GM12878 (cell line): ENCODE measurements at regions not wholly inside any gene's neighbourhood (a gene's known extent, or its start where the extent isn't known, plus 50 kb on each side); places are given as distances from the start of the nearest gene placed in this dataset.

Experiments used
- ATAC-seq: fragments of 200-7000 bp; cut with Tn5 transposase; 3 replicates; pipeline ENCODE4 v1.9.1; 2020; ENCODE audit warnings: mild to moderate bottlenecking, moderate library complexity
- BruUV-seq: library from RNA; stranded (reverse); fragments of 400-500 nt; replicated peaks from 2 replicates; lab custom pipeline; 2021; lab: Mats Ljungman, UMichigan
- CTCF ChIA-PET: fragments of 300-600 bp; sonication (Branson Sonifier 250); formaldehyde crosslinking; extraction: SDS; loops from one replicate; lab custom pipeline; 2021; ENCODE audit warnings: inconsistent platforms; lab: Yijun Ruan, JAX
- POLR2A ChIA-PET: fragments of 350-600 bp; formaldehyde crosslinking; extraction: SDS; loops from one replicate; lab custom pipeline; 2021; ENCODE audit warnings: inconsistent platforms; lab: Charles Lee
- RAD21 ChIA-PET: fragments of 300-600 bp; sonication (Branson Sonifier 250); formaldehyde crosslinking; loops from one replicate; lab custom pipeline; 2023; ENCODE audit warnings: antibody characterized with exemption; ENCODE audit not compliant: unreplicated experiment; lab: Charles Lee
- SMC1A ChIA-PET: fragments of 300-600 bp; sonication (Branson Sonifier 250); formaldehyde crosslinking; loops from one replicate; lab custom pipeline; 2023; ENCODE audit not compliant: unreplicated experiment, uncharacterized antibody; lab: Charles Lee
- DNase-seq: peaks from one replicate; pipeline ENCODE4 v3.0.0-alpha.2; 2011; ENCODE audit warnings: low read depth, low spot score
- FAIRE-seq: peaks from 3 replicates; lab custom pipeline; 2011; peaks lifted over from hg19 to GRCh38; lab: Jason Lieb, UNC
- H2AFZ ChIP-seq: 2 replicates; pipeline ENCODE4 v1.6.0; 2011; ENCODE audit warnings: low read depth, low read length, control low read depth; ENCODE audit not compliant: control insufficient read depth
- H3K27ac ChIP-seq: 2 replicates; pipeline ENCODE4 v1.5.1; 2011; ENCODE audit warnings: control low read depth; ENCODE audit not compliant: control insufficient read depth, insufficient read depth
- H3K27me3 ChIP-seq, 2 experiments: replicated peaks in 1 of 2; 2 replicates each; pipeline versions ENCODE4 v1.6.0 to v1.6.1; 2011; ENCODE audit warnings: low read length in 1 of 2; ENCODE audit not compliant: control insufficient read depth in 2 of 2, insufficient read depth in 2 of 2
- H3K36me3 ChIP-seq, 2 experiments: 2 replicates each; pipeline ENCODE4 v1.5.1; 2011; ENCODE audit warnings: low read length in 1 of 2; ENCODE audit not compliant: control insufficient read depth in 2 of 2, insufficient read depth in 2 of 2
- H3K4me1 ChIP-seq: 2 replicates; pipeline ENCODE4 v1.6.1; 2011; ENCODE audit warnings: mild to moderate bottlenecking, low read length, moderate library complexity, mixed read lengths; ENCODE audit not compliant: control insufficient read depth, insufficient read depth
- H3K4me2 ChIP-seq: 2 replicates; pipeline ENCODE4 v1.6.0; 2011; ENCODE audit warnings: control low read depth; ENCODE audit not compliant: control insufficient read depth, insufficient read depth
- H3K4me3 ChIP-seq: fragments of 200-600 bp; sonication (generic); 2 replicates; pipeline ENCODE4 v1.5.1; 2016
- H3K79me2 ChIP-seq: 2 replicates; pipeline ENCODE4 v1.6.0; 2011; ENCODE audit warnings: low read length; ENCODE audit not compliant: control insufficient read depth, insufficient read depth
- H3K9ac ChIP-seq: 2 replicates; pipeline ENCODE4 v1.8.0; 2011; ENCODE audit warnings: low read length, control low read depth, mixed read lengths; ENCODE audit not compliant: control insufficient read depth, insufficient read depth
- H3K9me3 ChIP-seq: replicated peaks from 3 replicates; pipeline ENCODE4 v1.5.1; 2011; ENCODE audit warnings: mild to moderate bottlenecking, low read length; ENCODE audit not compliant: control insufficient read depth, insufficient read depth
- H4K20me1 ChIP-seq: 2 replicates; pipeline ENCODE4 v1.6.0; 2011; ENCODE audit not compliant: control insufficient read depth, insufficient read depth
- ATF7 ChIP-seq: fragments of 450-650 bp; IDR thresholded peaks from 2 replicates; pipeline ENCODE4 v1.6.1; 2016; ENCODE audit warnings: low read depth, mild to moderate bottlenecking
- CEBPZ ChIP-seq: fragments of 150-350 bp; IDR thresholded peaks from 2 replicates; pipeline ENCODE4 v1.6.1; 2016; ENCODE audit warnings: low read depth, low read length
- DPF2 ChIP-seq: fragments of 450-650 bp; IDR thresholded peaks from 2 replicates; pipeline ENCODE4 v1.6.1; 2017; ENCODE audit warnings: mild to moderate bottlenecking
- HCFC1 ChIP-seq: fragments of 150-350 bp; IDR thresholded peaks from 2 replicates; pipeline ENCODE4 v1.6.1; 2014; ENCODE audit warnings: low read length
- NFXL1 ChIP-seq: fragments of 450-650 bp; IDR thresholded peaks from 2 replicates; pipeline ENCODE4 v1.6.1; 2017; ENCODE audit warnings: antibody characterized with exemption, mild to moderate bottlenecking, borderline replicate concordance
- RB1 ChIP-seq: fragments of 450-650 bp; formaldehyde crosslinking; IDR thresholded peaks from 2 replicates; pipeline ENCODE4 v1.6.1; 2017; ENCODE audit warnings: mild to moderate bottlenecking, borderline replicate concordance
- RCOR1 ChIP-seq: conservative IDR thresholded peaks from 2 replicates; pipeline ENCODE4 v1.6.1; 2012; ENCODE audit warnings: low read depth, low read length, improper control_type of control experiment
- RELA ChIP-seq: fragments of 450-650 bp; IDR thresholded peaks from 2 replicates; pipeline ENCODE4 v1.8.0; 2014; ENCODE audit warnings: borderline replicate concordance; ENCODE audit not compliant: partially characterized antibody
- SMC3 ChIP-seq: IDR thresholded peaks from 2 replicates; pipeline ENCODE4 v1.6.1; 2011; ENCODE audit warnings: low read length, improper control_type of control experiment, borderline replicate concordance
- SREBF2 ChIP-seq: IDR thresholded peaks from 2 replicates; pipeline ENCODE4 v1.6.1; 2012; ENCODE audit warnings: mild to moderate bottlenecking, low read length
- WGBS: methylation state at CpG from one replicate; pipeline ENCODE4 v1.1.6; 2016; ENCODE audit warnings: low lambda C conversion rate; ENCODE audit not compliant: insufficient replicate concordance, insufficient coverage; ENCODE audit errors: missing lambda C conversion rate; 5-methylcytosine and 5-hydroxymethylcytosine counted together
- in situ Hi-C: fragments of 300-500 bp; cut with MboI; formaldehyde crosslinking; loops from 9 replicates; pipeline ENCODE4 v1.14.3; 2018; ENCODE audit warnings: mixed read lengths
- intact Hi-C: fragments of 100-400 bp; cut with micrococcal nuclease; formaldehyde crosslinking; loops from one replicate; pipeline ENCODE4 v1.14.2; 2022; ENCODE audit not compliant: unreplicated experiment
- TF ChIP-seq, protein P1 (sequence below): IDR thresholded peaks from 2 replicates; pipeline ENCODE4 v1.6.1; 2011; ENCODE audit warnings: low read depth, low read length, improper control_type of control experiment, borderline replicate concordance
- TF ChIP-seq, protein P2 (sequence below): fragments of 450-650 bp; IDR thresholded peaks from 2 replicates; pipeline ENCODE4 v1.6.1; 2016; ENCODE audit warnings: mild to moderate bottlenecking

DNA sequence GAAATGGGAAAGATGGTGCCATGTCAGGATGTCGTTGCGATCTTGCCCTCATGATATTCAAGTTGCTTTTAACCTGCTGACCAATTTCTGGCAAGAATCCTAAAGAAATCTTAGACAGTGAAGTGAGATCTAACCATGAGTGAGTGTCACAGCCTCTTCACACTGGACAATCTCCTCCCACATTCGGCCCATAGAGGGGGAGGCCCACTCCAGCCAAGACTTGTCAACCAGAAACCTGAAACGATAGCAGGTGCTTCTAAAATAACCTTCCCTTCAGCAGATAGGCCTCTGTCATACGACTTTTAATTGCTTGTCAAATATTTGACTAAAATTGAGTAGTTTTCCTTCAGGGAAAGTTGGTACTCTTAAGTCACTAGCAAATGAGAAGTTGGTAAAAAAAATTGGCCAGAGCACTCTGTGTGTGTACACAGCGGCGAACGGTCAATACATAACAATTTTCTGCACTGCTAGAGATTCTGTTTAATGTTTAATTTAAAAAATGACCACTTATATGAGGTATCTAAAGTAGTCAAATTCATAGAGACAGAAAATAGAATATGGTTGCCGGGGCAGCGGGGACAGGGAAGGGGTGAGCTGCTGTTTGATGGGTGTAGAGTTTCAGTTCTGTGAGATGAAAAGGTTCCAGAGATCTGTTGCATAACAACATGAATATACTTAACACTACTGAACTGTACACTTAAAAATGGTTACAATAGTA lies 110.2 kb downstream of the VAPA start (continued):
- TF ChIP-seq CEBPZ (no peak), RCOR1 (no peak), SREBF2 (no peak), DPF2 (no peak), ATF7 (no peak)
- TF ChIP-seq, protein P1, sequence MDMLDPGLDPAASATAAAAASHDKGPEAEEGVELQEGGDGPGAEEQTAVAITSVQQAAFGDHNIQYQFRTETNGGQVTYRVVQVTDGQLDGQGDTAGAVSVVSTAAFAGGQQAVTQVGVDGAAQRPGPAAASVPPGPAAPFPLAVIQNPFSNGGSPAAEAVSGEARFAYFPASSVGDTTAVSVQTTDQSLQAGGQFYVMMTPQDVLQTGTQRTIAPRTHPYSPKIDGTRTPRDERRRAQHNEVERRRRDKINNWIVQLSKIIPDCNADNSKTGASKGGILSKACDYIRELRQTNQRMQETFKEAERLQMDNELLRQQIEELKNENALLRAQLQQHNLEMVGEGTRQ, result no peak

DNA sequence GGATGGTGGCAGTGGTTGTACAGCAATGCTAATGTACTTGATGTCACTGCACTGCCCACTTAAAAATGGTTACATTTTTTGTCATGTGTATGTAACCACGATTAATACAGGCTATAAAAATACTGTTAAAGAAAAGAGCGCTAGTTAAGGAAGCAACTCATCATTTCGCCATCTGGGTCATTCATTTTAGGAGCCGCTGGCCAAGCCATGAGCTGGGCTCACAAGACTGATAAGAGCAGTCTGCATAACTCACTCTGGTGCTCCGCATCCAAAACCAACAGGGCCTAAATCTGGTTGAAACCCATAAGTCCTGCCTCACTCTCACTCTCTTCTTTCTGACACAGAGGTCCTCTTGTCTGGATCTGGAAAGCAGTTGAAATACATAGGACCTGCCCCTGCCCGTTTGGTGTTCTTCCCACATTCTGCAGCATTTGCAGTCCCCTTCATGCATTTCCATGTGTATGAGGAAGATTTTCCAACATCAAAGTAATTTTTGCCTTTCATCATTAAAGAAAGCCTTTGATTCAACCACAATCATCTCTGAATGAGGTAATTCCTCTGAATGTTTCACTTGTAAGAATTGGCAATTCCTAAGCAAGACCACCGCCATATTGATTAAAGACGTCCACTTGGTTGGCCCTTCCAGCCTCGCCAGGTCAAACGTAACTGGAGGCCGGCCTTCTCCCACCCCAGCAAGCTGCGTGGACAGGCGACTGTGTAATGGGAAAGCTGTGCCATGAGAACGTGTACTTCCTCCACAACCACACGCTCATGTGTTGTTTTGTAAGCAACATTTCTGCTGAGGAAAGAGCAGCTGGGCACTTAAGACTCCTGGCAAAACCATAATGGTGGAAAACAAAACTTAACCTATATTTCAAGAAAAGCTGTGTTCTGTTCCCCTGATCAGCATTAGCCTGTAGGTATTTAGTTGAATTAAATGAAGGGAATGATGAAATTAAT lies 112.2 kb downstream of the VAPA start:
- ATAC-seq, result no peak
- FAIRE-seq, result no peak
- Histone ChIP-seq H4K20me1 (no peaks in the 10 kb centered on the region), H3K4me2 (no peak overlapping the region), H3K4me1 (no peaks in the 10 kb centered on the region), H3K27ac (no peak overlapping the region), H3K4me3 (no peak overlapping the region), H3K27me3 (no peaks in the 10 kb centered on the region), H3K36me3 (no peaks in the 10 kb centered on the region), H2AFZ (no peak overlapping the region), H3K9me3 (no peaks in the 10 kb centered on the region), H3K9ac (no peak overlapping the region), H3K79me2 (no peaks in the 10 kb centered on the region)
- TF ChIP-seq SMC3, result no peak
- TF ChIP-seq RELA, result no peak
- TF ChIP-seq RB1, result no peak
- TF ChIP-seq NFXL1, result no peak
- TF ChIP-seq, protein P2, sequence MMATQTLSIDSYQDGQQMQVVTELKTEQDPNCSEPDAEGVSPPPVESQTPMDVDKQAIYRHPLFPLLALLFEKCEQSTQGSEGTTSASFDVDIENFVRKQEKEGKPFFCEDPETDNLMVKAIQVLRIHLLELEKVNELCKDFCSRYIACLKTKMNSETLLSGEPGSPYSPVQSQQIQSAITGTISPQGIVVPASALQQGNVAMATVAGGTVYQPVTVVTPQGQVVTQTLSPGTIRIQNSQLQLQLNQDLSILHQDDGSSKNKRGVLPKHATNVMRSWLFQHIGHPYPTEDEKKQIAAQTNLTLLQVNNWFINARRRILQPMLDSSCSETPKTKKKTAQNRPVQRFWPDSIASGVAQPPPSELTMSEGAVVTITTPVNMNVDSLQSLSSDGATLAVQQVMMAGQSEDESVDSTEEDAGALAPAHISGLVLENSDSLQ, result no peak
- no peak for TF ChIP-seq HCFC1
- in situ Hi-C loops, result no loop called here
- no peak for DNase-seq
- ChIA-PET CTCF (no interaction called here), POLR2A (no interaction called here), RAD21 (no interaction called here), SMC1A (no interaction called here)
- no TSS peak for BruUV-seq
- 40% methylated on average over 15 of the region's 15 CpGs for WGBS
- intact Hi-C loops, result no loop called here
